Esophagus squamous epithelium (tissue), 4 donors: ENCODE measurements at regions not wholly inside any gene's neighbourhood (a gene's known extent, or its start where the extent isn't known, plus 50 kb on each side); places are given as distances from the start of the nearest gene placed in this dataset.

ENCODE experiments used
- CTCF ChIP-seq, 6 experiments: fragments of 450-650 bp in 4 of 6; fragments of 200-600 bp in 2 of 6; sonication (generic) in 2 of 6; IDR thresholded peaks; one replicate each; pipeline ENCODE4 v1.5.1; 2016 to 2019; ENCODE audit warnings: antibody characterized with exemption in 6 of 6, mild to moderate bottlenecking in 4 of 6, moderate library complexity in 4 of 6
- POLR2A ChIP-seq, 4 donors: fragments of 450-650 bp; IDR thresholded peaks; one replicate each; pipeline ENCODE4 v1.6.1; 2017; ENCODE audit warnings: antibody characterized with exemption in 4 of 4, mild to moderate bottlenecking in 4 of 4, moderate library complexity in 3 of 4

- no peak for TF ChIP-seq POLR2A (IDR thresholded peaks at IDR 0.05)
- no peak for TF ChIP-seq CTCF (IDR thresholded peaks at IDR 0.05)
Observed at GRCh38 chr5:73318308-73318719, 130.3 kb downstream of the FOXD1 start.
